HG03565 (cell line): ENCODE measurements at regions not wholly inside any gene's neighbourhood (a gene's known extent, or its start where the extent isn't known, plus 50 kb on each side); places are given as distances from the start of the nearest gene placed in this dataset.

ENCODE experiments used
- ATAC-seq: cut with Tn5 transposase; IDR thresholded peaks from one replicate; pipeline ENCODE4 v1.9.1; 2021; ENCODE audit warnings: mild to moderate bottlenecking, moderate library complexity; ENCODE audit not compliant: unreplicated experiment

- ATAC-seq = no peak
These were observed 56.3 kb upstream of the DCTD start for GRCh38 chr4:182973511-182973911.

GRCh38 chr4:182971702-182972101 is 54.5 kb upstream of the DCTD start:
- no peak for ATAC-seq

- peak; percentile 74 for ATAC-seq
These were observed 52.6 kb upstream of the DCTD start for GRCh38 chr4:182969651-182970279.

- ATAC-seq = no peak
These were observed 51.9 kb upstream of the DCTD start for GRCh38 chr4:182968917-182969650.

- no peak for ATAC-seq
These were observed 50.2 kb upstream of the DCTD start for GRCh38 chr4:182967403-182967802.
